Mucosa of rectum (tissue), 2 donors: ENCODE measurements at regions not wholly inside any gene's neighbourhood (a gene's known extent, or its start where the extent isn't known, plus 50 kb on each side); places are given as distances from the start of the nearest gene placed in this dataset.
"Not testable (repeated sequence)": the region's sequence is repeated elsewhere in the genome, so short reads cannot be mapped to it uniquely, and the experiment has no call there.

Experiments used
- H3K27ac ChIP-seq, 2 donors: one replicate each; pipeline ENCODE4 v1.7.0; 2013; ENCODE audit warnings: inconsistent platforms in 2 of 2, low read depth in 2 of 2, low read length in 2 of 2
- H3K27me3 ChIP-seq, 2 donors: one replicate each; pipeline ENCODE4 v1.7.0; 2013; ENCODE audit warnings: low read length in 2 of 2; ENCODE audit not compliant: control insufficient read depth in 2 of 2, insufficient read depth in 2 of 2
- H3K36me3 ChIP-seq, 2 donors: one replicate each; pipeline ENCODE4 v1.7.0; 2013; ENCODE audit warnings: low read length in 2 of 2; ENCODE audit not compliant: control insufficient read depth in 2 of 2, insufficient read depth in 2 of 2
- H3K4me1 ChIP-seq, 2 donors: one replicate each; pipeline ENCODE4 v1.7.0; 2013; ENCODE audit warnings: low read length in 2 of 2, mild to moderate bottlenecking in 1 of 2; ENCODE audit not compliant: control insufficient read depth in 2 of 2, insufficient read depth in 2 of 2
- H3K4me3 ChIP-seq, 2 donors: one replicate each; pipeline ENCODE4 v1.7.0; 2013; ENCODE audit warnings: low read length in 2 of 2
- H3K9ac ChIP-seq, 2 donors: one replicate each; pipeline ENCODE4 v1.7.0; 2013; ENCODE audit warnings: low read length in 2 of 2, low read depth in 1 of 2, mild to moderate bottlenecking in 1 of 2
- H3K9me3 ChIP-seq, 2 donors: one replicate each; pipeline ENCODE4 v1.7.0; 2013; ENCODE audit warnings: low read length in 2 of 2; ENCODE audit not compliant: control insufficient read depth in 2 of 2
- donor health status: healthy.
- donor health status: Normal muscosa, but diverticular disease.

GRCh38 chr15:30688684-30689083 is 62.8 kb downstream of the ARHGAP11B start:
- H3K27me3 ChIP-seq, H3K9ac ChIP-seq, H3K4me3 ChIP-seq, H3K4me1 ChIP-seq, H3K9me3 ChIP-seq, H3K27ac ChIP-seq, H3K36me3 ChIP-seq: not testable (repeated sequence)

GRCh38 chr15:30690153-30690552 is 64.2 kb downstream of the ARHGAP11B start:
- not testable (repeated sequence) for H3K4me3 ChIP-seq, H3K9ac ChIP-seq, H3K36me3 ChIP-seq, H3K27ac ChIP-seq, H3K4me1 ChIP-seq, H3K27me3 ChIP-seq, H3K9me3 ChIP-seq

- H3K4me3 ChIP-seq, H3K36me3 ChIP-seq, H3K27ac ChIP-seq, H3K4me1 ChIP-seq, H3K9ac ChIP-seq, H3K27me3 ChIP-seq, H3K9me3 ChIP-seq: not testable (repeated sequence)
Observed at GRCh38 chr15:30695811-30696210, 69.9 kb downstream of the ARHGAP11B start.

GRCh38 chr15:30696439-30697314 is 70.7 kb downstream of the ARHGAP11B start:
- H3K9ac ChIP-seq, H3K9me3 ChIP-seq, H3K36me3 ChIP-seq, H3K27ac ChIP-seq, H3K27me3 ChIP-seq, H3K4me3 ChIP-seq, H3K4me1 ChIP-seq: not testable (repeated sequence)

GRCh38 chr15:30697315-30697685 is 71.4 kb downstream of the ARHGAP11B start:
- H3K4me1 ChIP-seq, H3K4me3 ChIP-seq, H3K27ac ChIP-seq, H3K27me3 ChIP-seq, H3K9me3 ChIP-seq, H3K36me3 ChIP-seq, H3K9ac ChIP-seq: not testable (repeated sequence)

- H3K4me1 ChIP-seq, H3K27me3 ChIP-seq, H3K36me3 ChIP-seq, H3K9ac ChIP-seq, H3K4me3 ChIP-seq, H3K27ac ChIP-seq, H3K9me3 ChIP-seq: not testable (repeated sequence)
Observed at GRCh38 chr15:30700006-30700597, 74.2 kb downstream of the ARHGAP11B start.

GRCh38 chr15:30707976-30708685 is 82.2 kb downstream of the ARHGAP11B start:
- H3K9me3 ChIP-seq, H3K27ac ChIP-seq, H3K36me3 ChIP-seq, H3K9ac ChIP-seq, H3K4me1 ChIP-seq, H3K4me3 ChIP-seq, H3K27me3 ChIP-seq: not testable (repeated sequence)

GRCh38 chr15:30708809-30709208 is 82.9 kb downstream of the ARHGAP11B start:
- not testable (repeated sequence) for H3K4me1 ChIP-seq, H3K4me3 ChIP-seq, H3K27ac ChIP-seq, H3K9ac ChIP-seq, H3K36me3 ChIP-seq, H3K9me3 ChIP-seq, H3K27me3 ChIP-seq

- H3K4me1 ChIP-seq, H3K36me3 ChIP-seq, H3K4me3 ChIP-seq, H3K27me3 ChIP-seq, H3K27ac ChIP-seq, H3K9me3 ChIP-seq, H3K9ac ChIP-seq: not testable (repeated sequence)
Observed at GRCh38 chr15:30718038-30718643, 92.2 kb downstream of the ARHGAP11B start.

GRCh38 chr15:30719363-30719762 is 93.4 kb downstream of the ARHGAP11B start:
- H3K27me3 ChIP-seq = not testable (repeated sequence)

More at GRCh38 chr15:30719363-30719762, 93.4 kb downstream of the ARHGAP11B start:
- H3K9ac ChIP-seq, H3K36me3 ChIP-seq, H3K4me3 ChIP-seq, H3K4me1 ChIP-seq, H3K27ac ChIP-seq, H3K9me3 ChIP-seq: not testable (repeated sequence)
